Epithelial cell of esophagus (primary cell): ENCODE measurements at regions not wholly inside any gene's neighbourhood (a gene's known extent, or its start where the extent isn't known, plus 50 kb on each side); places are given as distances from the start of the nearest gene placed in this dataset.

Experiments used
- DNase-seq: peaks from one replicate; pipeline ENCODE4 v3.0.0; 2010; ENCODE audit warnings: low read depth
- H3K4me3 ChIP-seq: 2 replicates; pipeline ENCODE4 v1.5.1; 2011; ENCODE audit warnings: mild to moderate bottlenecking, low read length, control low read depth
- TF ChIP-seq, protein P1 (sequence below): IDR thresholded peaks from 2 replicates; pipeline ENCODE4 v1.5.1; 2011; ENCODE audit warnings: low read depth, mild to moderate bottlenecking, low read length, control low read depth, inconsistent platforms; ENCODE audit not compliant: insufficient read depth; ENCODE audit errors: missing control alignments

DNA sequence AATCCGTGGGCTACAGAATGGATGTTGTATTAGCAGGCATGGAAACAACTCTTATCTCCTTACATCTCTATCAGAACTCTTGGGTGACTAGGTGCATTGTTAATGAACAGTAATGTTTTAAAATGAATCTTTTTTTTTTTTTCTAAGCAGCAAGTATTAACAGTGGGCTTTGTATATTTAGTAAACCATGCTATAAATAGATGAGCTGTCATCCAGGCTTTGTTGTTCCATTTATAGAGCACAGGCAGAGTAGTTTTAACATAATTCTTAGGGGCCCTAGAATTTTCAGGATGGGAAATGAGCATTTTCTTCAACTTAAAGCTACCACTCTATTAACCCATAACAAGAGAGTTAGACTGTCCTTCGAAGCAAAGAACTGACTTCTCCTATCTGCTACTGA is 233.7 kb upstream of the ADAMTSL1 start:
- no peak overlapping the region for H3K4me3 ChIP-seq
- DNase-seq: no peak
- TF ChIP-seq, protein P1, sequence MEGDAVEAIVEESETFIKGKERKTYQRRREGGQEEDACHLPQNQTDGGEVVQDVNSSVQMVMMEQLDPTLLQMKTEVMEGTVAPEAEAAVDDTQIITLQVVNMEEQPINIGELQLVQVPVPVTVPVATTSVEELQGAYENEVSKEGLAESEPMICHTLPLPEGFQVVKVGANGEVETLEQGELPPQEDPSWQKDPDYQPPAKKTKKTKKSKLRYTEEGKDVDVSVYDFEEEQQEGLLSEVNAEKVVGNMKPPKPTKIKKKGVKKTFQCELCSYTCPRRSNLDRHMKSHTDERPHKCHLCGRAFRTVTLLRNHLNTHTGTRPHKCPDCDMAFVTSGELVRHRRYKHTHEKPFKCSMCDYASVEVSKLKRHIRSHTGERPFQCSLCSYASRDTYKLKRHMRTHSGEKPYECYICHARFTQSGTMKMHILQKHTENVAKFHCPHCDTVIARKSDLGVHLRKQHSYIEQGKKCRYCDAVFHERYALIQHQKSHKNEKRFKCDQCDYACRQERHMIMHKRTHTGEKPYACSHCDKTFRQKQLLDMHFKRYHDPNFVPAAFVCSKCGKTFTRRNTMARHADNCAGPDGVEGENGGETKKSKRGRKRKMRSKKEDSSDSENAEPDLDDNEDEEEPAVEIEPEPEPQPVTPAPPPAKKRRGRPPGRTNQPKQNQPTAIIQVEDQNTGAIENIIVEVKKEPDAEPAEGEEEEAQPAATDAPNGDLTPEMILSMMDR: no peak

DNA sequence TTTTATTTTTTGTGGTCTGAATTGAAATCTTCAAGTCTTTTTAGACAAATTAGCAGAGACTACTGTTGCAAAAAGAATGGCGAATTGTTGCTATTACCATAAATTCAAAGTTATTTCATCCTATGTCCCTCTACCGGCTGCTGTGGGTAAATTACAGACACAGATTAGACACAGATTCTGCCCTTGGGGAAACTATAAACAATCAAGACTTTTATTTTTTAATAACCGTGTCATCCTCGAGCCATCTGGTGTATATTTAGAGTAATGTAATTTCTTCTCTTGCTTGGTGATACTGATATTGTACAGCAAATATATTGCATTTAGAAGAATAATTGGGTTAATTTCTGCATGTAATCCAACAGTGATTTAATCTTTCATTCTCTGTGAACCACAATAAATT is 228.0 kb upstream of the ADAMTSL1 start:
- H3K4me3 ChIP-seq: no peak overlapping the region
- TF ChIP-seq, protein P1: peak; percentile 5
- DNase-seq: no peak

DNA sequence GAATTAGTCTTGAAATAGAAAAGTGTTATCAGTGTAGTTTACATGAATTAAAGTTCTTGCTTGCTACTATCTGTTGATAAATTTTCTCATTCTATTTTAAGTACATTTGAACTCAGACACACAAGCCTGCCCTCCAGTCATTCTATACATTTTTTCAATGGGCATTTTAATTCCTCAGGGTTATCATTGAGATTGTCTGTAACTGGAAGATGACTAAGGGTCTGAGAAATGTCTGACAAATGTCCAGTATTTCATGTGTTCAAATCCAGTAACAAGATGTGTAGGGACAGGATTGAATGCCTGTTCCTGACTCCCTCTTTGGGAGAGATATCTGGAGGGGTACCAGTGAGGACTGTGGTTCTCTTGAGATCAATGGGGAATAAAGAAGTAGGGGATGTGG is 223.9 kb upstream of the ADAMTSL1 start:
- H3K4me3 ChIP-seq: no peak overlapping the region
- TF ChIP-seq, protein P1: no peak
- DNase-seq: no peak

DNA sequence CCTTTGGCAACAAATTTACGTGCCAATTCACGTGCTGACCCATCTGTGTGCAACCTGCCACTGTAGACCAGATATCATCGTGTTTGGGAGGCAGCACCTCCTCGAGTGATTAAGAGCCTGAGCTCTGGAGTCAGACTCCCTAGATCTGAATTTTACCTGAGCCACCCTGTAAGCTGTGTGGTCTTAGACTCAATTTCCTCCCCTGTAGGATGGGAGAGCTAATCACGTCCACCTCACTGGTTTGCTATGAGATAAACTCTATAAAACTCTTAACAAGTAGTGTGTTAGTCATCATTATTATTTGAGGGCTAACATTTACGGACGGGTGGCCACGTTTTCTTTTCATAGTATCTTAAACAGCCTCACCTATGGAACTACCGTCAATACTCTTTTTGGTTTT is 220.0 kb upstream of the ADAMTSL1 start:
- no peak overlapping the region for H3K4me3 ChIP-seq
- TF ChIP-seq, protein P1: no peak
- DNase-seq: no peak

DNA sequence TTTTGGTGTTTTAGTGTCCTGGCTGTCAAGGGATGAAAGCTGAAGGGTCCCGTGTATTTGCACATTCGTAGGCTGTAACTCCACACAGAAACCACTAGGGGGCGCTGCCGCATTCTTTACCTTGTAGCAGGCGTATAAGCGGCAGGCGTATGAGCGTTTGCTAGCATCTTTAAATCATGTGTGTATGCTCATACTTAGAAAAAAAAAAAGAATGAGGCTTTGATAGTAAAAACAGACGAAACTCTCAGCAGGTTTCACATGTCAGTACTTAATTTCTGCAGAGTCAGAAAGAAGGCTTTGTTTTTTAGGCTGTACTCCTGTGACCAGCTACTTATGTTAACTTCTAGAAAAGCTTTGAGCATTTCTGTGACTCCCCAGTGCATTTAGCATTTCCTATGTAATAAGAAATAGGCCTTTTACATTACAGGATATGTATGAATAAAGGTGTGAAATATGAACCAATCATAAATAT is 218.8 kb upstream of the ADAMTSL1 start:
- TF ChIP-seq, protein P1: peak; percentile 94
- no peak overlapping the region for H3K4me3 ChIP-seq
- peak; percentile 83 for DNase-seq

DNA sequence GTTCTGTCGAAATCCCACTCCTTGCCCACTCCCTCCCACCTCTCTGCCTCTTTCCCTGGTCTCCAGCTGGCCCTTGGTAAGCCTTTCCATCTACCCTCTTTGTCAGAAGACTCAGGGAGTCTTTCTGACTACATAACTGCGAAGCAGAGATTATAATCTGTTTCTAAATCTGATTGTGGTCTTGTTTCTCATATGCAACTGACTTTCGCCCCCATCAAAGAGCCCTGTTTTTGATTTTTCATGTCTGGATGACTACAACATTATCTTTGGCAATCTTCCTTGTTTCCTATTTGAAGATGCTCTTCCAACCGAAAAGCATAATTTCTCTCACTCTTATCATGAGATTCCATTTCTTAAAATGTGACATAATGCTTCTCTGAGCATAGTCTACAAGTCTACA is 218.2 kb upstream of the ADAMTSL1 start:
- DNase-seq: no peak
- no peak overlapping the region for H3K4me3 ChIP-seq
- TF ChIP-seq, protein P1: no peak

DNA sequence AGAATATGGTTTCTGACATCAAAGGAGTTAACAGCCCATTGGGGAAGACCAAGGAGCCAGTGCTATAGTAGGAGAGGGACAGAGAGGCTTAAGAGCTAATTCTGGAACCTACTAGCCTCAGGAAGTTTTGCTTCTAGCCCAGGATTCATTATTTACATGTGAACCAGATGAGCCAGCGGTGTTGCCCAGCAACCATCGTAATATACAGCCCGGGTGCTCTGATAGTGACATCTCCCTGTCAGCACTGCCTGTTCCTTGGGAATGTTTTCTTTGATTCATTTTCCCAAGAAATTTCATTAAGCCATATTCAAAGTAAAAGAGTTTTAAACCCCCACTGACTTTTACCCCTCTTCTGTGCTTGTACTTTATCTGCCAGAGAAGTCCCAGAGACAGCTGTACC is 217.4 kb upstream of the ADAMTSL1 start:
- TF ChIP-seq, protein P1: no peak

More for the DNA sequence above, 217.4 kb upstream of the ADAMTSL1 start:
- peak; percentile 27 for DNase-seq
- H3K4me3 ChIP-seq: no peak overlapping the region
